ENCODE measurements at regions not wholly inside any gene's neighbourhood (a gene's known extent, or its start where the extent isn't known, plus 50 kb on each side); places are given as distances from the start of the nearest gene placed in this dataset.

GRCh38 chr1:182292193-182292741 lies 99.3 kb downstream of the GLUL start:
- H3K27me3 ChIP-seq (ENCODE audit: low read depth): no peaks in the 10 kb centered on the region
- H3K36me3 ChIP-seq: no peaks in the 10 kb centered on the region
- peak overlapping the region; percentile 83 for H3K27ac ChIP-seq (replicated peaks)
- H3K9me3 ChIP-seq (replicated peaks): no peaks in the 10 kb centered on the region
- peaks cover 51% of the 10 kb centered on the region for H3K4me1 ChIP-seq
- no peak overlapping the region for H3K4me3 ChIP-seq
- no peak for TF ChIP-seq CTCF (IDR thresholded peaks at IDR 0.05; ENCODE audit: borderline replicate concordance)
- intact Hi-C loops (cut with micrococcal nuclease): no loop called here
- no peak for DNase-seq

- no peak for DNase-seq
- H3K36me3 ChIP-seq: no peaks in the 10 kb centered on the region
- no peaks in the 10 kb centered on the region for H3K9me3 ChIP-seq (replicated peaks)
- intact Hi-C loops (cut with micrococcal nuclease): no loop called here
- H3K4me3 ChIP-seq: no peak overlapping the region
- peak overlapping the region; percentile 83 for H3K27ac ChIP-seq (replicated peaks)
- peaks cover 51% of the 10 kb centered on the region for H3K4me1 ChIP-seq
- no peaks in the 10 kb centered on the region for H3K27me3 ChIP-seq (ENCODE audit: low read depth)
- TF ChIP-seq CTCF (IDR thresholded peaks at IDR 0.05; ENCODE audit: borderline replicate concordance): no peak
Measured at GRCh38 chr1:182291584-182292192, 99.9 kb downstream of the GLUL start.

GRCh38 chr1:182288749-182289604 lies 102.6 kb downstream of the GLUL start:
- Histone ChIP-seq H3K4me1 (peaks cover 51% of the 10 kb centered on the region), H3K27ac (replicated peaks) (peak overlapping the region; percentile 83), H3K4me3 (no peak overlapping the region), H3K9me3 (replicated peaks) (no peaks in the 10 kb centered on the region), H3K36me3 (no peaks in the 10 kb centered on the region), H3K27me3 (ENCODE audit: low read depth) (no peaks in the 10 kb centered on the region)
- DNase-seq: no peak
- intact Hi-C loops (cut with micrococcal nuclease): no loop called here
- TF ChIP-seq CTCF (IDR thresholded peaks at IDR 0.05; ENCODE audit: borderline replicate concordance): no peak

GRCh38 chr1:182286761-182287160 lies 104.8 kb downstream of the GLUL start:
- no peaks in the 10 kb centered on the region for H3K9me3 ChIP-seq (replicated peaks)
- no peaks in the 10 kb centered on the region for H3K27me3 ChIP-seq (ENCODE audit: low read depth)
- no peak for TF ChIP-seq CTCF (IDR thresholded peaks at IDR 0.05; ENCODE audit: borderline replicate concordance)
- intact Hi-C loops (cut with micrococcal nuclease): no loop called here
- no peaks in the 10 kb centered on the region for H3K36me3 ChIP-seq
- peaks cover 34% of the 10 kb centered on the region for H3K4me1 ChIP-seq
- H3K4me3 ChIP-seq: no peak overlapping the region
- H3K27ac ChIP-seq (replicated peaks): no peak overlapping the region
- no peak for DNase-seq

- Histone ChIP-seq H3K4me1 (peaks cover 14% of the 10 kb centered on the region), H3K36me3 (no peaks in the 10 kb centered on the region), H3K4me3 (no peak overlapping the region), H3K27ac (replicated peaks) (no peak overlapping the region), H3K27me3 (ENCODE audit: low read depth) (no peaks in the 10 kb centered on the region), H3K9me3 (replicated peaks) (no peaks in the 10 kb centered on the region)
- no peak for TF ChIP-seq CTCF (IDR thresholded peaks at IDR 0.05; ENCODE audit: borderline replicate concordance)
- DNase-seq: no peak
- intact Hi-C loops (cut with micrococcal nuclease): no loop called here
Measured at GRCh38 chr1:182283746-182284544, 107.6 kb downstream of the GLUL start.

Data from left ventricle myocardium inferior (tissue), 1 donor.